Gastroesophageal sphincter (tissue), 3 donors: ENCODE measurements at regions not wholly inside any gene's neighbourhood (a gene's known extent, or its start where the extent isn't known, plus 50 kb on each side); places are given as distances from the start of the nearest gene placed in this dataset.

ENCODE experiments used
- POLR2A ChIP-seq, 2 donors: fragments of 450-650 bp; IDR thresholded peaks; one replicate each; pipeline ENCODE4 v1.6.1; 2017; ENCODE audit warnings: antibody characterized with exemption in 2 of 2, mild to moderate bottlenecking in 2 of 2, moderate library complexity in 1 of 2
- TF ChIP-seq, protein P1 (sequence below), 4 experiments: fragments of 200-600 bp in 2 of 4; fragments of 450-650 bp in 2 of 4; sonication (generic) in 1 of 4; IDR thresholded peaks; one replicate each; pipeline ENCODE4 v1.5.1; 2017 to 2019; ENCODE audit warnings: antibody characterized with exemption in 4 of 4, mild to moderate bottlenecking in 2 of 4, moderate library complexity in 2 of 4

DNA sequence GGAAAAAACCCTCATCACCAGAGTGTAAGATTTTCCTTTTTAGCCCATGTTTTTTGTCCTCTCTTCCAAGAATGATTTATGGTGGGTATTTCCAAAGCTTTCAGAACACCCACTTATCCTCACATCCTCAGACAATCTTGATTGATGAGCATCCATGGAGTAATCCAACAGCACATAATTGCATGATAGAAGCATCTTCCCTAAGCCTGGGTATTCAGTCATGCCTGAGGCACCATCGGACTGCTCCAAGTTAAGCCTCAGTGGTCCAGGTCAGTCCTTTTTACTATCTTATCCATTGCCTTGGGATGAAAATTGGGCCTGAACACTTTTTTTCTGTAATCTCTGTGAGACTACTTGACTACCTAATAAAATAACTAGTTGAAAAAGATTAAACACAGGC lies 676.0 kb upstream of the SEMA6D start:
- TF ChIP-seq, protein P1, sequence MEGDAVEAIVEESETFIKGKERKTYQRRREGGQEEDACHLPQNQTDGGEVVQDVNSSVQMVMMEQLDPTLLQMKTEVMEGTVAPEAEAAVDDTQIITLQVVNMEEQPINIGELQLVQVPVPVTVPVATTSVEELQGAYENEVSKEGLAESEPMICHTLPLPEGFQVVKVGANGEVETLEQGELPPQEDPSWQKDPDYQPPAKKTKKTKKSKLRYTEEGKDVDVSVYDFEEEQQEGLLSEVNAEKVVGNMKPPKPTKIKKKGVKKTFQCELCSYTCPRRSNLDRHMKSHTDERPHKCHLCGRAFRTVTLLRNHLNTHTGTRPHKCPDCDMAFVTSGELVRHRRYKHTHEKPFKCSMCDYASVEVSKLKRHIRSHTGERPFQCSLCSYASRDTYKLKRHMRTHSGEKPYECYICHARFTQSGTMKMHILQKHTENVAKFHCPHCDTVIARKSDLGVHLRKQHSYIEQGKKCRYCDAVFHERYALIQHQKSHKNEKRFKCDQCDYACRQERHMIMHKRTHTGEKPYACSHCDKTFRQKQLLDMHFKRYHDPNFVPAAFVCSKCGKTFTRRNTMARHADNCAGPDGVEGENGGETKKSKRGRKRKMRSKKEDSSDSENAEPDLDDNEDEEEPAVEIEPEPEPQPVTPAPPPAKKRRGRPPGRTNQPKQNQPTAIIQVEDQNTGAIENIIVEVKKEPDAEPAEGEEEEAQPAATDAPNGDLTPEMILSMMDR (IDR thresholded peaks at IDR 0.05): no peak
- TF ChIP-seq POLR2A (IDR thresholded peaks at IDR 0.05): no peak
